ENCODE measurements at regions not wholly inside any gene's neighbourhood (a gene's known extent, or its start where the extent isn't known, plus 50 kb on each side); places are given as distances from the start of the nearest gene placed in this dataset.
A peak's percentile ranks its signal among the peaks of the same experiment; 100 is the strongest.

DNA sequence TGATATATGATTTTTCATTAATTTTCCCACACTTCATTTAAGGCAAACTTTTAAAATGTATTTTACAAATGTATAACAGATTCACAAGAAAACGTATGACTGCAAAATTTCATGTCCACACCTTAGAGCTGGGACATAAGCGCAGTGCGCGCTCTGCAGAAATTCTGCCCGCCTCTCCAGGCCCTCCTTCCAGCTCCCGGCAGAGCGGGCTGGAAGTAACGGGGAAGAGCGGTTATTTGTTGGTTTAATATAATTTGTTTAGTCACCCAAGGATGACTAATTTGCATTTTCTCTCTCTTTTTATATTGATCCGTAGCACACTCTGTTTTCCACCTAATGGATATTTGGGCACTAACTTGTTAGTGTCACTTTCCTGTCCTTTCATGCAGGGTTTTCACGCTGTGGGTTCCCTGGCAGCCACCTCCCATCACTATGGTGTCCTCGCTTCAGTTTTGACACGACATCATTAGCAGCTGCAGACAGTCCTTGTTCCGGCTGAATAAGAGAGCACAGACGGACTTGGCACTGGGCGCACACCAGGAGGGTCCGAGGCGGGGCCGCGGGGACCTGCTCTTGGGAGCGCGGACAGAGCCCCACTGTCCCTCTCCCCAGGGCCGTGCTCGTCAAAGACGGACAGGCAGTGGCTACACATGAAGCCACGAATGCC is 129.2 kb upstream of the SEC61G start:
- TF ChIP-seq, protein P1, sequence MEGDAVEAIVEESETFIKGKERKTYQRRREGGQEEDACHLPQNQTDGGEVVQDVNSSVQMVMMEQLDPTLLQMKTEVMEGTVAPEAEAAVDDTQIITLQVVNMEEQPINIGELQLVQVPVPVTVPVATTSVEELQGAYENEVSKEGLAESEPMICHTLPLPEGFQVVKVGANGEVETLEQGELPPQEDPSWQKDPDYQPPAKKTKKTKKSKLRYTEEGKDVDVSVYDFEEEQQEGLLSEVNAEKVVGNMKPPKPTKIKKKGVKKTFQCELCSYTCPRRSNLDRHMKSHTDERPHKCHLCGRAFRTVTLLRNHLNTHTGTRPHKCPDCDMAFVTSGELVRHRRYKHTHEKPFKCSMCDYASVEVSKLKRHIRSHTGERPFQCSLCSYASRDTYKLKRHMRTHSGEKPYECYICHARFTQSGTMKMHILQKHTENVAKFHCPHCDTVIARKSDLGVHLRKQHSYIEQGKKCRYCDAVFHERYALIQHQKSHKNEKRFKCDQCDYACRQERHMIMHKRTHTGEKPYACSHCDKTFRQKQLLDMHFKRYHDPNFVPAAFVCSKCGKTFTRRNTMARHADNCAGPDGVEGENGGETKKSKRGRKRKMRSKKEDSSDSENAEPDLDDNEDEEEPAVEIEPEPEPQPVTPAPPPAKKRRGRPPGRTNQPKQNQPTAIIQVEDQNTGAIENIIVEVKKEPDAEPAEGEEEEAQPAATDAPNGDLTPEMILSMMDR (IDR thresholded peaks at IDR 0.05 in 8 of 11, conservative IDR thresholded peaks at IDR 0.05 in 3 of 11): no peak
- TF ChIP-seq POLR2A (IDR thresholded peaks at IDR 0.05): no peak
- peak in 1 of 3 donors; percentile 19 for TF ChIP-seq POLR2AphosphoS5 (IDR thresholded peaks at IDR 0.05)
